Erythroblast (primary cell): ENCODE measurements at regions not wholly inside any gene's neighbourhood (a gene's known extent, or its start where the extent isn't known, plus 50 kb on each side); places are given as distances from the start of the nearest gene placed in this dataset.

Experiments
- GATA1 ChIP-seq: IDR thresholded peaks from 2 replicates; pipeline ENCODE4 v1.6.1; 2011; ENCODE audit warnings: low read depth, mild to moderate bottlenecking, control low read depth, low read length, moderate library complexity
- POLR2A ChIP-seq: IDR thresholded peaks from 2 replicates; pipeline ENCODE4 v1.6.1; 2011; ENCODE audit warnings: mild to moderate bottlenecking, low read length

DNA sequence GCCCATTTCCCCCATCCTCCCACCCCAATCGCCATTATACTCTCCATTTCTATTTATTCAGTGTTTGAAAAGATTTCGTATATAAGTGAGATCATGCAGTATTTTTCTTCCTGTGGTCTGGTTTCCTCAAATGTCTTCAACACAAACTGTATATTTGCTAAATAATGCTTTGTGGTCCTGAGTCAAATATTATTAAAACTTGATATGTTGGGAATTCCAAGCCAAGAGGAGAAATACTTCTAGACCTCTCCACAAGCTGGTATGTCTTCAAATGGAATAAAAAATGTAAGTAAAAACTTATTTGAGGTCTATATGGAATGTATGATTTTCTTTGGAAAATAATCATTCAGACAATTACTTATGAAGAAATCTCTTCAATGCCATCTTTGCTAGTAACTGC is 122.5 kb upstream of the TSC22D2 start:
- TF ChIP-seq POLR2A: no peak
- TF ChIP-seq GATA1: no peak
